ENCODE measurements at regions not wholly inside any gene's neighbourhood (a gene's known extent, or its start where the extent isn't known, plus 50 kb on each side); places are given as distances from the start of the nearest gene placed in this dataset.

GRCh38 chr7:113010377-113010776 is 76.2 kb downstream of the GPR85 start:
- TF ChIP-seq SUZ12 (IDR thresholded peaks at IDR 0.05; ENCODE audit: low read length) = no peak
- no peak for TF ChIP-seq RFX5 (IDR thresholded peaks at IDR 0.05; ENCODE audit: borderline replicate concordance, low read depth, low read length)
- TF ChIP-seq CTBP2 (IDR thresholded peaks at IDR 0.05; ENCODE audit: borderline replicate concordance, insufficient read depth, insufficient read length, low read length) = no peak
- TF ChIP-seq RAD21 (IDR thresholded peaks at IDR 0.05 in 1 of 2, conservative IDR thresholded peaks at IDR 0.05 in 1 of 2; ENCODE audit: low read depth in 2 of 2, low read length in 2 of 2) = no peak
- TF ChIP-seq CHD2 (IDR thresholded peaks at IDR 0.05; ENCODE audit: low read length) = no peak
- no peak for TF ChIP-seq USF2 (IDR thresholded peaks at IDR 0.05; ENCODE audit: low read length)
- TF ChIP-seq ASH2L (IDR thresholded peaks at IDR 0.05; ENCODE audit: low read length) = no peak
- no peak for TF ChIP-seq TEAD4 (IDR thresholded peaks at IDR 0.05; ENCODE audit: low read depth, low read length)
- TF ChIP-seq MAFK (IDR thresholded peaks at IDR 0.05; ENCODE audit: low read depth, low read length) = no peak
- TF ChIP-seq CBX5 (IDR thresholded peaks at IDR 0.05; ENCODE audit: low read depth, low read length) = no peak
- no peak for TF ChIP-seq SP1 (IDR thresholded peaks at IDR 0.05; ENCODE audit: low read depth, low read length)
- no peak for TF ChIP-seq TAF7 (optimal IDR thresholded peaks at IDR 0.05; ENCODE audit: borderline replicate concordance, low read depth, low read length)
- TF ChIP-seq EGR1 (IDR thresholded peaks at IDR 0.05; ENCODE audit: borderline replicate concordance, low read depth, low read length) = no peak
- ChIA-PET CTCF (ENCODE audit: partially characterized antibody) (no interaction called here), POLR2A (ENCODE audit: partially characterized antibody) (no interaction called here)
- no peak overlapping the region for H3K18ac ChIP-seq (ENCODE audit: extremely low read depth, low read length)
- no peak overlapping the region for H2BK12ac ChIP-seq (ENCODE audit: low read depth, low read length)
- no peak overlapping the region for H4K8ac ChIP-seq (ENCODE audit: extremely low read depth, insufficient read depth, low read length)
- no peak overlapping the region for H3K4me2 ChIP-seq (ENCODE audit: insufficient read depth in 1 of 2, low read depth in 2 of 2, low read length in 2 of 2)
- DNase-seq (ENCODE audit: low read depth in 1 of 2, low spot score in 2 of 2) = no peak
- no peak overlapping the region for H2AK5ac ChIP-seq (ENCODE audit: low read depth, low read length)
- H3K79me1 ChIP-seq (ENCODE audit: low read depth, low read length) = no peaks in the 10 kb centered on the region
- no peak overlapping the region for H2AFZ ChIP-seq (ENCODE audit: low read length)
- no peak overlapping the region for H2BK15ac ChIP-seq (ENCODE audit: low read length)
- no peaks in the 10 kb centered on the region for H3K23me2 ChIP-seq (ENCODE audit: low read depth, low read length)
- H3K27me3 ChIP-seq (replicated peaks in 1 of 4; ENCODE audit: control insufficient read depth in 3 of 4, extremely low read depth in 1 of 4, insufficient read depth in 3 of 4, low read length in 3 of 4) = no peaks in the 10 kb centered on the region
- H3K4me1 ChIP-seq (replicated peaks in 1 of 4; ENCODE audit: control insufficient read depth in 3 of 4, insufficient read depth in 4 of 4, low read length in 3 of 4) = no peaks in the 10 kb centered on the region
- no peak overlapping the region for H2BK120ac ChIP-seq (replicated peaks; ENCODE audit: low read depth, low read length)
- H4K91ac ChIP-seq (replicated peaks; ENCODE audit: insufficient read length, low read length) = no peak overlapping the region
- H3K9me3 ChIP-seq (ENCODE audit: insufficient read depth in 2 of 2, low read depth in 1 of 2, low read length in 1 of 2) = no peaks in the 10 kb centered on the region
- H4K5ac ChIP-seq (ENCODE audit: insufficient read length, low read depth, low read length) = no peak overlapping the region
- H3K9ac ChIP-seq (replicated peaks in 1 of 4; ENCODE audit: extremely low read depth in 1 of 4, low read depth in 3 of 4, low read length in 3 of 4) = no peak overlapping the region
- H3K79me2 ChIP-seq (ENCODE audit: control insufficient read depth in 1 of 2, insufficient read depth in 2 of 2, low read length in 2 of 2) = no peaks in the 10 kb centered on the region
- no peaks in the 10 kb centered on the region for H3K36me3 ChIP-seq (ENCODE audit: control insufficient read depth in 2 of 4, insufficient read depth in 4 of 4, low read length in 3 of 4)
- no peak for FAIRE-seq
- H3K4me3 ChIP-seq (ENCODE audit: extremely low read depth in 1 of 4, insufficient read depth in 2 of 4, low read depth in 3 of 4, low read length in 4 of 4) = no peak overlapping the region
- H4K20me1 ChIP-seq (replicated peaks in 1 of 2; ENCODE audit: control insufficient read depth in 1 of 2, insufficient read depth in 2 of 2, low read length in 2 of 2) = no peaks in the 10 kb centered on the region
- H3K4ac ChIP-seq (replicated peaks; ENCODE audit: insufficient read length, low read depth, low read length) = no peak overlapping the region
- H3K56ac ChIP-seq (replicated peaks; ENCODE audit: insufficient read length, low read depth, low read length) = no peak overlapping the region
- no peak overlapping the region for H2BK20ac ChIP-seq (ENCODE audit: low read length)
- no peak overlapping the region for H3K23ac ChIP-seq (ENCODE audit: insufficient read length)
- H2BK5ac ChIP-seq (ENCODE audit: low read depth, low read length) = no peak overlapping the region
- no peak overlapping the region for H3K27ac ChIP-seq (ENCODE audit: low read depth, low read length)
- H3K14ac ChIP-seq (ENCODE audit: insufficient read length) = no peak overlapping the region
